ENCODE measurements at regions not wholly inside any gene's neighbourhood (a gene's known extent, or its start where the extent isn't known, plus 50 kb on each side); places are given as distances from the start of the nearest gene placed in this dataset.

DNA sequence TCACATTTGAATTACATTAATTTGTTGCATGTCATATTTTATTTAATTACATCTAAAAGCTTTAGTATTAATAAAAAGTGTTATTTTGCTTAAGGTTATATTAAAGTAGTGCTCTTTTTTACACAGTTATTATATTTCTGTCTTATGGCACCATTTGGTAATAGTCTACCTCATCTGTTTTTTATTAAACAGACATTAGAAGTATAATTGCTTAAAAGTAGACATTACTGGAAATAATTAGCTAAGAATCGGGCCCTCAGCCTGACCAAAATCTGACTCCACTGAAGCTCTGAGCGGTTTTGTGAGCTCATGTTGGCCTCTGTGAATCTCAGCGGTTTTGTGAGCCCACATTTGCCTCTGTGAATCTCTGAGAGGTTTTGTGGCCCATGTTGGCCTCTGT, 102.5 kb upstream of the SNTG2 start:
- TF ChIP-seq, protein P1, sequence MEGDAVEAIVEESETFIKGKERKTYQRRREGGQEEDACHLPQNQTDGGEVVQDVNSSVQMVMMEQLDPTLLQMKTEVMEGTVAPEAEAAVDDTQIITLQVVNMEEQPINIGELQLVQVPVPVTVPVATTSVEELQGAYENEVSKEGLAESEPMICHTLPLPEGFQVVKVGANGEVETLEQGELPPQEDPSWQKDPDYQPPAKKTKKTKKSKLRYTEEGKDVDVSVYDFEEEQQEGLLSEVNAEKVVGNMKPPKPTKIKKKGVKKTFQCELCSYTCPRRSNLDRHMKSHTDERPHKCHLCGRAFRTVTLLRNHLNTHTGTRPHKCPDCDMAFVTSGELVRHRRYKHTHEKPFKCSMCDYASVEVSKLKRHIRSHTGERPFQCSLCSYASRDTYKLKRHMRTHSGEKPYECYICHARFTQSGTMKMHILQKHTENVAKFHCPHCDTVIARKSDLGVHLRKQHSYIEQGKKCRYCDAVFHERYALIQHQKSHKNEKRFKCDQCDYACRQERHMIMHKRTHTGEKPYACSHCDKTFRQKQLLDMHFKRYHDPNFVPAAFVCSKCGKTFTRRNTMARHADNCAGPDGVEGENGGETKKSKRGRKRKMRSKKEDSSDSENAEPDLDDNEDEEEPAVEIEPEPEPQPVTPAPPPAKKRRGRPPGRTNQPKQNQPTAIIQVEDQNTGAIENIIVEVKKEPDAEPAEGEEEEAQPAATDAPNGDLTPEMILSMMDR (IDR thresholded peaks at IDR 0.05), result no peak
- TF ChIP-seq POLR2AphosphoS5 (IDR thresholded peaks at IDR 0.05; ENCODE audit: insufficient read depth in 1 of 2, low read depth in 1 of 2) (no peak), POLR2A (IDR thresholded peaks at IDR 0.05) (no peak)
